ENCODE measurements at regions not wholly inside any gene's neighbourhood (a gene's known extent, or its start where the extent isn't known, plus 50 kb on each side); places are given as distances from the start of the nearest gene placed in this dataset.
"Not testable (repeated sequence)": the region's sequence is repeated elsewhere in the genome, so short reads cannot be mapped to it uniquely, and the experiment has no call there.

DNA sequence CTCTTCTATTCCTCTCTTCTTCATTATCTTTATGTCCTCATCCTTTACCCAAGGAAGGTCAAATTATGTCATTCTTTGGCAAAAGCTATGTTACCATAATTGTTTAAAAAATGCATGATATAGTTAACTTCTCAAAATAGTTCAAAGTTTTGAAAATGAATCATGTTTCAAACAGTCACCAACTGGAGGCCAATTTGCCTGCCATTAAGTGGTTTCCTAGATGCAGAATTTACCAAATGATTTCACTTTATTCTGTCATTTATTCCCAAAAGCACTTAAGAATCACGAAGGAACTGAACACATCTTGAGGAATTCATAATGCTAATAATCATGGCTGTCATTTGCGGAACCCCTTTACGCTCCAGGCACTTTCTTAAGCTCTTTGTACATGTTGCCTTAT is 190.9 kb upstream of the CDH11 start:
- no peak overlapping the region for H3K27ac Mint-ChIP-seq
- no peak overlapping the region for H3K27ac ChIP-seq (ENCODE audit: low read length in 2 of 2)
- intact Hi-C loops (cut with micrococcal nuclease), result no loop called here
- ATAC-seq (ENCODE audit: low read depth), result no peak
- no peak overlapping the region for H3K4me3 ChIP-seq (ENCODE audit: control extremely low read depth in 1 of 5, extremely low read depth in 1 of 5, insufficient read depth in 1 of 5, low read depth in 2 of 5, low read length in 4 of 5)
- no peaks in the 10 kb centered on the region for H3K36me3 ChIP-seq (replicated peaks in 1 of 2; ENCODE audit: control extremely low read depth in 1 of 2, control insufficient read depth in 1 of 2, extremely low read depth in 1 of 2, insufficient read depth in 2 of 2, low read length in 1 of 2)
- no peaks in the 10 kb centered on the region for H3K27me3 Mint-ChIP-seq
- no peak overlapping the region for H3K9ac ChIP-seq (ENCODE audit: low read length)
- no peaks in the 10 kb centered on the region for H3K79me2 ChIP-seq (ENCODE audit: control insufficient read depth, insufficient read depth, low read length)
- no peaks in the 10 kb centered on the region for H4K20me1 ChIP-seq (ENCODE audit: control insufficient read depth, insufficient read depth, low read length, poor library complexity, severe bottlenecking)
- H3K27me3 ChIP-seq (replicated peaks in 1 of 4; ENCODE audit: control extremely low read depth in 1 of 4, control insufficient read depth in 3 of 4, insufficient read depth in 4 of 4, low read length in 3 of 4), result no peaks in the 10 kb centered on the region
- 57% methylated on average over 1 of the region's 3 CpGs for WGBS (ENCODE audit: insufficient coverage)
- POLR2A ChIA-PET, result no interaction called here
- H3K9me3 Mint-ChIP-seq (ENCODE audit: insufficient read depth), result peaks cover 6% of the 10 kb centered on the region
- no peak overlapping the region for H3K4me3 Mint-ChIP-seq
- H3K9me3 ChIP-seq (ENCODE audit: control extremely low read depth in 1 of 3, control insufficient read depth in 2 of 3, insufficient read depth in 1 of 3, low read length in 2 of 3), result no peaks in the 10 kb centered on the region
- no peaks in the 10 kb centered on the region for H3K4me1 Mint-ChIP-seq
- TF ChIP-seq, protein P1, sequence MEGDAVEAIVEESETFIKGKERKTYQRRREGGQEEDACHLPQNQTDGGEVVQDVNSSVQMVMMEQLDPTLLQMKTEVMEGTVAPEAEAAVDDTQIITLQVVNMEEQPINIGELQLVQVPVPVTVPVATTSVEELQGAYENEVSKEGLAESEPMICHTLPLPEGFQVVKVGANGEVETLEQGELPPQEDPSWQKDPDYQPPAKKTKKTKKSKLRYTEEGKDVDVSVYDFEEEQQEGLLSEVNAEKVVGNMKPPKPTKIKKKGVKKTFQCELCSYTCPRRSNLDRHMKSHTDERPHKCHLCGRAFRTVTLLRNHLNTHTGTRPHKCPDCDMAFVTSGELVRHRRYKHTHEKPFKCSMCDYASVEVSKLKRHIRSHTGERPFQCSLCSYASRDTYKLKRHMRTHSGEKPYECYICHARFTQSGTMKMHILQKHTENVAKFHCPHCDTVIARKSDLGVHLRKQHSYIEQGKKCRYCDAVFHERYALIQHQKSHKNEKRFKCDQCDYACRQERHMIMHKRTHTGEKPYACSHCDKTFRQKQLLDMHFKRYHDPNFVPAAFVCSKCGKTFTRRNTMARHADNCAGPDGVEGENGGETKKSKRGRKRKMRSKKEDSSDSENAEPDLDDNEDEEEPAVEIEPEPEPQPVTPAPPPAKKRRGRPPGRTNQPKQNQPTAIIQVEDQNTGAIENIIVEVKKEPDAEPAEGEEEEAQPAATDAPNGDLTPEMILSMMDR (IDR thresholded peaks at IDR 0.05), result no peak
- TF ChIP-seq EZH2 (IDR thresholded peaks at IDR 0.05; ENCODE audit: borderline replicate concordance, insufficient read depth, low read depth, low read length, poor library complexity, severe bottlenecking), result no peak
- no peak overlapping the region for H3K4me2 ChIP-seq (replicated peaks; ENCODE audit: low read depth, low read length, poor library complexity, severe bottlenecking)
- no peak for DNase-seq
- H3K4me1 ChIP-seq (ENCODE audit: control insufficient read depth in 2 of 2, insufficient read depth in 2 of 2, low read length in 2 of 2), result no peaks in the 10 kb centered on the region
- no peak overlapping the region for H2AFZ ChIP-seq (ENCODE audit: insufficient read depth, low read depth, low read length, poor library complexity, severe bottlenecking)
- CTCF ChIA-PET, result no interaction called here

GRCh38 chr16:65312071-65312470 is 190.2 kb upstream of the CDH11 start:
- ChIA-PET POLR2A (no interaction called here), CTCF (no interaction called here)
- no peak for TF ChIP-seq EZH2 (IDR thresholded peaks at IDR 0.05; ENCODE audit: borderline replicate concordance, insufficient read depth, low read depth, low read length, poor library complexity, severe bottlenecking)
- TF ChIP-seq, protein P1 (IDR thresholded peaks at IDR 0.05), result no peak
- no peaks in the 10 kb centered on the region for H4K20me1 ChIP-seq (ENCODE audit: control insufficient read depth, insufficient read depth, low read length, poor library complexity, severe bottlenecking)
- H3K4me2 ChIP-seq (replicated peaks; ENCODE audit: low read depth, low read length, poor library complexity, severe bottlenecking), result no peak overlapping the region
- Mint-ChIP-seq H3K27me3 (no peaks in the 10 kb centered on the region), H3K4me3 (no peak overlapping the region), H3K4me1 (no peaks in the 10 kb centered on the region), H3K9me3 (ENCODE audit: insufficient read depth) (peaks cover 6% of the 10 kb centered on the region), H3K27ac (no peak overlapping the region)
- H3K79me2 ChIP-seq (ENCODE audit: control insufficient read depth, insufficient read depth, low read length), result no peaks in the 10 kb centered on the region
- H3K4me3 ChIP-seq (ENCODE audit: control extremely low read depth in 1 of 5, extremely low read depth in 1 of 5, insufficient read depth in 1 of 5, low read depth in 2 of 5, low read length in 4 of 5), result no peak overlapping the region
- H3K27ac ChIP-seq (ENCODE audit: low read length in 2 of 2), result no peak overlapping the region
- H3K27me3 ChIP-seq (replicated peaks in 1 of 4; ENCODE audit: control extremely low read depth in 1 of 4, control insufficient read depth in 3 of 4, insufficient read depth in 4 of 4, low read length in 3 of 4), result no peaks in the 10 kb centered on the region
- intact Hi-C loops (cut with micrococcal nuclease), result no loop called here
- no peak for DNase-seq
- no peaks in the 10 kb centered on the region for H3K4me1 ChIP-seq (ENCODE audit: control insufficient read depth in 2 of 2, insufficient read depth in 2 of 2, low read length in 2 of 2)
- H2AFZ ChIP-seq (ENCODE audit: insufficient read depth, low read depth, low read length, poor library complexity, severe bottlenecking), result no peak overlapping the region
- no peak for ATAC-seq (ENCODE audit: low read depth)
- no peaks in the 10 kb centered on the region for H3K36me3 ChIP-seq (replicated peaks in 1 of 2; ENCODE audit: control extremely low read depth in 1 of 2, control insufficient read depth in 1 of 2, extremely low read depth in 1 of 2, insufficient read depth in 2 of 2, low read length in 1 of 2)
- no peaks in the 10 kb centered on the region for H3K9me3 ChIP-seq (ENCODE audit: control extremely low read depth in 1 of 3, control insufficient read depth in 2 of 3, insufficient read depth in 1 of 3, low read length in 2 of 3)
- WGBS (ENCODE audit: insufficient coverage), result no CpG with 5 or more reads among the region's 1 CpG
- no peak overlapping the region for H3K9ac ChIP-seq (ENCODE audit: low read length)

DNA sequence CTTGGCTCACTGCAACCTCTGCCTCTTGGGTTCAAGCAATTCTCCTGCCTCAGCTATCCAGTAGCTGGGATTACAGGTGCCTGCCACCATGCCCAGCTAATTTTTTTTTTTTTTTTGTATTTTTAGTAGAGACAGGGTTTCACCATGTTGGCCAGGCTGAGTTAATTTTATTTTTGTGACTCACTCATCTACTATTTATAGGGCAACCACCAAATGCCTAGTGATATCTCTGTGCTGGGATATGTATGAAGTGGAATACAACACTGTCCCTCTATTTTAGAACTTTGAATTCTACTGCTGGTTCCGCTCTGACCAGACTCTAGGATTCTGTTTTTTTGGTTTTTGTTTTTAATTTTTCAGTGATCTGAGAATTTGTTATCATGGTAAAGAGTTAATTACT is 188.6 kb upstream of the CDH11 start:
- H3K4me1 Mint-ChIP-seq; H4K20me1 ChIP-seq (ENCODE audit: control insufficient read depth, insufficient read depth, low read length, poor library complexity, severe bottlenecking); H3K27ac Mint-ChIP-seq; H3K27me3 Mint-ChIP-seq; H3K79me2 ChIP-seq (ENCODE audit: control insufficient read depth, insufficient read depth, low read length); CTCF ChIA-PET; H3K27ac ChIP-seq (ENCODE audit: low read length in 2 of 2); H3K27me3 ChIP-seq (replicated peaks in 1 of 4; ENCODE audit: control extremely low read depth in 1 of 4, control insufficient read depth in 3 of 4, insufficient read depth in 4 of 4, low read length in 3 of 4); H3K4me1 ChIP-seq (ENCODE audit: control insufficient read depth in 2 of 2, insufficient read depth in 2 of 2, low read length in 2 of 2); H3K4me2 ChIP-seq (replicated peaks; ENCODE audit: low read depth, low read length, poor library complexity, severe bottlenecking); DNase-seq; H3K4me3 ChIP-seq (ENCODE audit: control extremely low read depth in 1 of 5, extremely low read depth in 1 of 5, insufficient read depth in 1 of 5, low read depth in 2 of 5, low read length in 4 of 5); H2AFZ ChIP-seq (ENCODE audit: insufficient read depth, low read depth, low read length, poor library complexity, severe bottlenecking); H3K36me3 ChIP-seq (replicated peaks in 1 of 2; ENCODE audit: control extremely low read depth in 1 of 2, control insufficient read depth in 1 of 2, extremely low read depth in 1 of 2, insufficient read depth in 2 of 2, low read length in 1 of 2); H3K4me3 Mint-ChIP-seq; H3K9me3 Mint-ChIP-seq (ENCODE audit: insufficient read depth); ATAC-seq (ENCODE audit: low read depth); H3K9ac ChIP-seq (ENCODE audit: low read length); POLR2A ChIA-PET; H3K9me3 ChIP-seq (ENCODE audit: control extremely low read depth in 1 of 3, control insufficient read depth in 2 of 3, insufficient read depth in 1 of 3, low read length in 2 of 3); intact Hi-C loops (cut with micrococcal nuclease): not testable (repeated sequence)
- no CpG with 5 or more reads among the region's 1 CpG for WGBS (ENCODE audit: insufficient coverage)
